ENCODE measurements at regions not wholly inside any gene's neighbourhood (a gene's known extent, or its start where the extent isn't known, plus 50 kb on each side); places are given as distances from the start of the nearest gene placed in this dataset.

GRCh38 chr6:147078106-147078505 lies 126.1 kb upstream of the STXBP5 start:
- Histone ChIP-seq H3K4me3 (replicated peaks in 1 of 3; ENCODE audit: low read depth in 2 of 3, low read length in 3 of 3) (no peak overlapping the region), H4K20me1 (ENCODE audit: insufficient read depth, low read length) (no peaks in the 10 kb centered on the region), H3K9ac (ENCODE audit: insufficient read depth, low read length, poor library complexity, severe bottlenecking) (no peak overlapping the region), H3K4me2 (replicated peaks; ENCODE audit: extremely low read depth, low read length, poor library complexity, severe bottlenecking) (no peak overlapping the region), H2AFZ (ENCODE audit: insufficient read depth, low read depth, low read length, poor library complexity, severe bottlenecking) (no peak overlapping the region), H3K27ac (ENCODE audit: low read depth in 1 of 2, low read length in 2 of 2) (no peak overlapping the region), H3K4me1 (ENCODE audit: control insufficient read depth in 1 of 2, insufficient read depth in 2 of 2, low read length in 2 of 2) (no peaks in the 10 kb centered on the region), H3K79me2 (ENCODE audit: insufficient read depth, low read length) (no peaks in the 10 kb centered on the region), H3K36me3 (replicated peaks in 1 of 2; ENCODE audit: control insufficient read depth in 1 of 2, insufficient read depth in 2 of 2, low read length in 2 of 2) (no peaks in the 10 kb centered on the region), H3K27me3 (ENCODE audit: control insufficient read depth in 2 of 2, insufficient read depth in 2 of 2, low read length in 2 of 2) (no peaks in the 10 kb centered on the region), H3K9me3 (replicated peaks in 1 of 2; ENCODE audit: control insufficient read depth in 1 of 2, insufficient read depth in 1 of 2, low read length in 2 of 2) (no peaks in the 10 kb centered on the region)
- WGBS (ENCODE audit: insufficient coverage): 80% methylated on average over 1 of the region's 2 CpGs
- no peak for TF ChIP-seq CTCF (IDR thresholded peaks at IDR 0.05)
- no peak overlapping the region for H3K27ac Mint-ChIP-seq
- intact Hi-C loops (cut with micrococcal nuclease): no loop called here
- no peak overlapping the region for H3K4me3 Mint-ChIP-seq
- no peaks in the 10 kb centered on the region for H3K27me3 Mint-ChIP-seq (ENCODE audit: low read depth in 3 of 3)
- no peak for DNase-seq
- no peaks in the 10 kb centered on the region for H3K4me1 Mint-ChIP-seq
- no peaks in the 10 kb centered on the region for H3K36me3 Mint-ChIP-seq
- H3K9me3 Mint-ChIP-seq: peaks cover 0 to 1% (median 0%) of the 10 kb centered on the region in 7 donors

GRCh38 chr6:147078602-147079001 lies 125.6 kb upstream of the STXBP5 start:
- no peaks in the 10 kb centered on the region for H3K27me3 ChIP-seq (ENCODE audit: control insufficient read depth in 2 of 2, insufficient read depth in 2 of 2, low read length in 2 of 2)
- H3K27ac ChIP-seq (ENCODE audit: low read depth in 1 of 2, low read length in 2 of 2): no peak overlapping the region
- Mint-ChIP-seq H3K36me3 (no peaks in the 10 kb centered on the region), H3K27ac (no peak overlapping the region), H3K27me3 (ENCODE audit: low read depth in 3 of 3) (no peaks in the 10 kb centered on the region), H3K9me3 (peaks cover 0 to 1% (median 0%) of the 10 kb centered on the region in 7 donors), H3K4me3 (no peak overlapping the region), H3K4me1 (no peaks in the 10 kb centered on the region)
- H3K4me2 ChIP-seq (replicated peaks; ENCODE audit: extremely low read depth, low read length, poor library complexity, severe bottlenecking): no peak overlapping the region
- 100% methylated on average over 2 of the region's 2 CpGs for WGBS (ENCODE audit: insufficient coverage)
- no peak overlapping the region for H3K4me3 ChIP-seq (replicated peaks in 1 of 3; ENCODE audit: low read depth in 2 of 3, low read length in 3 of 3)
- no peaks in the 10 kb centered on the region for H3K9me3 ChIP-seq (replicated peaks in 1 of 2; ENCODE audit: control insufficient read depth in 1 of 2, insufficient read depth in 1 of 2, low read length in 2 of 2)
- intact Hi-C loops (cut with micrococcal nuclease): no loop called here
- no peak for DNase-seq
- no peak overlapping the region for H3K9ac ChIP-seq (ENCODE audit: insufficient read depth, low read length, poor library complexity, severe bottlenecking)
- no peaks in the 10 kb centered on the region for H3K79me2 ChIP-seq (ENCODE audit: insufficient read depth, low read length)
- no peaks in the 10 kb centered on the region for H3K36me3 ChIP-seq (replicated peaks in 1 of 2; ENCODE audit: control insufficient read depth in 1 of 2, insufficient read depth in 2 of 2, low read length in 2 of 2)
- no peak overlapping the region for H2AFZ ChIP-seq (ENCODE audit: insufficient read depth, low read depth, low read length, poor library complexity, severe bottlenecking)
- TF ChIP-seq CTCF (IDR thresholded peaks at IDR 0.05): no peak
- H4K20me1 ChIP-seq (ENCODE audit: insufficient read depth, low read length): no peaks in the 10 kb centered on the region
- H3K4me1 ChIP-seq (ENCODE audit: control insufficient read depth in 1 of 2, insufficient read depth in 2 of 2, low read length in 2 of 2): no peaks in the 10 kb centered on the region
